HEK293 (cell line): ENCODE measurements at regions not wholly inside any gene's neighbourhood (a gene's known extent, or its start where the extent isn't known, plus 50 kb on each side); places are given as distances from the start of the nearest gene placed in this dataset.

ENCODE experiments used
- CTCF ChIA-PET: fragments of 350-600 bp; formaldehyde crosslinking; extraction: SDS; loops from one replicate; lab custom pipeline; 2021; ENCODE audit warnings: antibody characterized with exemption; lab: Yijun Ruan, JAX
- POLR2A ChIA-PET: fragments of 300-600 bp; formaldehyde crosslinking; extraction: SDS; loops from one replicate; lab custom pipeline; 2020; ENCODE audit warnings: antibody characterized with exemption, inconsistent platforms; lab: Yijun Ruan, JAX
- H3K27ac ChIP-seq: fragments of 200-500 bp; sonication (Bioruptor generic); 2 replicates; pipeline ENCODE4 v1.5.1; 2014; ENCODE audit warnings: low read depth, low read length, control low read depth, inconsistent platforms; ENCODE audit errors: extremely low read depth
- H3K36me3 ChIP-seq, 2 experiments: fragments of 200-500 bp in 1 of 2; sonication (Bioruptor generic) in 1 of 2; 1 replicate in 1 of 2; 2 replicates in 1 of 2; pipeline ENCODE4 v1.5.1; 2014 to 2017; ENCODE audit warnings: inconsistent platforms in 2 of 2, low read length in 2 of 2; ENCODE audit not compliant: control insufficient read depth in 2 of 2, insufficient read depth in 1 of 2
- H3K4me1 ChIP-seq: fragments of 200-500 bp; sonication (Bioruptor generic); 2 replicates; pipeline ENCODE4 v1.5.1; 2014; ENCODE audit warnings: mild to moderate bottlenecking, low read length, inconsistent platforms; ENCODE audit not compliant: control insufficient read depth, insufficient read depth
- H3K4me3 ChIP-seq: 2 replicates; pipeline ENCODE4 v1.5.1; 2011; ENCODE audit warnings: low read depth, mild to moderate bottlenecking, control low read depth, low read length, moderate library complexity
- H3K9me3 ChIP-seq: fragments of 200-500 bp; sonication (Bioruptor generic); 2 replicates; pipeline ENCODE4 v1.5.1; 2014; ENCODE audit warnings: low read depth, low read length, inconsistent platforms; ENCODE audit not compliant: control insufficient read depth, insufficient read depth
- GLI4 ChIP-seq: fragments of 450-650 bp; formaldehyde crosslinking; IDR thresholded peaks from 2 replicates; pipeline ENCODE4 v1.5.1; 2016; ENCODE audit warnings: missing biosample characterization, missing genetic modification characterization
- SALL2 ChIP-seq: fragments of 450-650 bp; formaldehyde crosslinking; IDR thresholded peaks from 2 replicates; pipeline ENCODE4 v1.5.0; 2017; ENCODE audit warnings: missing biosample characterization, mild to moderate bottlenecking, missing genetic modification characterization, borderline replicate concordance
- SP7 ChIP-seq: fragments of 450-650 bp; formaldehyde crosslinking; IDR thresholded peaks from 2 replicates; pipeline ENCODE4 v1.5.1; 2016; ENCODE audit warnings: missing biosample characterization, missing genetic modification characterization
- ZFP3 ChIP-seq: fragments of 450-650 bp; formaldehyde crosslinking; IDR thresholded peaks from 2 replicates; pipeline ENCODE4 v1.5.1; 2016; ENCODE audit warnings: low read depth, missing biosample characterization, missing genetic modification characterization
- ZNF132 ChIP-seq: fragments of 450-650 bp; formaldehyde crosslinking; IDR thresholded peaks from 2 replicates; pipeline ENCODE4 v1.5.1; 2017; ENCODE audit warnings: missing biosample characterization, missing genetic modification characterization, borderline replicate concordance
- ZNF138 ChIP-seq: fragments of 450-650 bp; formaldehyde crosslinking; IDR thresholded peaks from 2 replicates; pipeline ENCODE4 v1.5.1; 2016; ENCODE audit warnings: missing biosample characterization, missing genetic modification characterization, borderline replicate concordance
- ZNF354C ChIP-seq: fragments of 450-650 bp; formaldehyde crosslinking; IDR thresholded peaks from 2 replicates; pipeline ENCODE4 v1.5.1; 2016; ENCODE audit warnings: missing biosample characterization, missing genetic modification characterization, low read depth, borderline replicate concordance
- ZNF416 ChIP-seq: fragments of 450-650 bp; formaldehyde crosslinking; IDR thresholded peaks from 2 replicates; pipeline ENCODE4 v1.5.1; 2016; ENCODE audit warnings: missing biosample characterization, missing genetic modification characterization
- ZNF473 ChIP-seq: fragments of 450-650 bp; formaldehyde crosslinking; IDR thresholded peaks from 2 replicates; pipeline ENCODE4 v1.5.1; 2017; ENCODE audit warnings: missing biosample characterization, missing genetic modification characterization
- ZNF48 ChIP-seq: fragments of 450-650 bp; formaldehyde crosslinking; IDR thresholded peaks from 2 replicates; pipeline ENCODE4 v1.5.1; 2016; ENCODE audit warnings: missing biosample characterization, missing genetic modification characterization
- ZNF623 ChIP-seq: fragments of 450-650 bp; formaldehyde crosslinking; IDR thresholded peaks from 2 replicates; pipeline ENCODE4 v1.5.1; 2016; ENCODE audit warnings: missing biosample characterization, missing genetic modification characterization
- ZNF626 ChIP-seq: fragments of 450-650 bp; sonication (Bioruptor Pico); formaldehyde crosslinking; IDR thresholded peaks from 2 replicates; pipeline ENCODE4 v1.5.1; 2018; ENCODE audit warnings: missing biosample characterization, missing genetic modification characterization, inconsistent platforms
- ZNF629 ChIP-seq: fragments of 450-650 bp; formaldehyde crosslinking; IDR thresholded peaks from 2 replicates; pipeline ENCODE4 v1.5.1; 2017; ENCODE audit warnings: missing biosample characterization, missing genetic modification characterization
- ZNF654 ChIP-seq: fragments of 450-650 bp; formaldehyde crosslinking; IDR thresholded peaks from 2 replicates; pipeline ENCODE4 v1.5.1; 2016; ENCODE audit warnings: low read depth, missing biosample characterization, missing genetic modification characterization
- ZNF660 ChIP-seq: fragments of 450-650 bp; IDR thresholded peaks from 2 replicates; pipeline ENCODE4 v1.5.1; 2018; ENCODE audit warnings: missing biosample characterization, mild to moderate bottlenecking, missing genetic modification characterization
- ZNF677 ChIP-seq: fragments of 450-650 bp; IDR thresholded peaks from 2 replicates; pipeline ENCODE4 v1.5.0; 2018; ENCODE audit warnings: missing biosample characterization, mild to moderate bottlenecking, missing genetic modification characterization, moderate library complexity
- ZNF747 ChIP-seq: fragments of 450-650 bp; formaldehyde crosslinking; IDR thresholded peaks from 2 replicates; pipeline ENCODE4 v1.5.1; 2016; ENCODE audit warnings: missing biosample characterization, missing genetic modification characterization
- ZNF792 ChIP-seq: fragments of 450-650 bp; formaldehyde crosslinking; IDR thresholded peaks from 2 replicates; pipeline ENCODE4 v1.5.1; 2016; ENCODE audit warnings: missing biosample characterization, missing genetic modification characterization
- TF ChIP-seq, protein P1 (sequence below): fragments of 450-650 bp; formaldehyde crosslinking; IDR thresholded peaks from 2 replicates; pipeline ENCODE4 v1.5.1; 2016; ENCODE audit warnings: missing biosample characterization, missing genetic modification characterization
- TF ChIP-seq, protein P2 (sequence below): fragments of 450-650 bp; formaldehyde crosslinking; IDR thresholded peaks from 2 replicates; pipeline ENCODE4 v1.5.1; 2017; ENCODE audit warnings: missing biosample characterization, missing genetic modification characterization
- TF ChIP-seq, protein P3 (sequence below): fragments of 450-650 bp; formaldehyde crosslinking; IDR thresholded peaks from 2 replicates; pipeline ENCODE4 v1.5.1; 2017; ENCODE audit warnings: missing biosample characterization, missing genetic modification characterization
- TF ChIP-seq, protein P4 (sequence below): fragments of 450-650 bp; formaldehyde crosslinking; IDR thresholded peaks from 2 replicates; pipeline ENCODE4 v1.5.1; 2016; ENCODE audit warnings: missing biosample characterization, missing genetic modification characterization

DNA sequence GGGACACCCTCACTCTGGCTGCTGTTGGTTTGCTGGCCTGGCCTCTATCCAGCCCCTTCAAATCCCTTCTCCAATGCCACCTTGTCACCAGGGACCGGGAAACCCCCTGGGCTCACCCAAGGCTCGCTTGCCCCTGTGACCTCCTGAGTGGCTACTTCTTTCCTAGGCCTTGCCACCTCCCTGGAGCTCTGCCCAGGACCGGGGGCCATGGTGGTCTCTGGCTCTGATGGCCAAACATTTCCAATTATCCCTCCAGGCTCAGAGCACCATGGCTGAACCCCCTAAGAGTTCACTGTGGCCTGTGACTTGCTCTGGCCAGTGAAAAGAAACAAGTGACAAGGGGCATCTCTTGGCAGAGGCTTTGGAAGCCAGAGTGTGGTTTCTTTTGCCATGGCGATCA lies 237.6 kb downstream of the TFCP2L1 start:
- ChIA-PET CTCF (interaction anchor here (0.6 kb wide), 1 partner anchor 25 kb away, joined by 4 read pairs; no protein-coding TSS in a partner anchor), POLR2A (no interaction called here)
- H3K9me3 ChIP-seq, result no peaks in the 10 kb centered on the region
- no peaks in the 10 kb centered on the region for H3K36me3 ChIP-seq
- TF ChIP-seq ZNF660 (tag by site-specific recombination), result no peak
- no peak for TF ChIP-seq ZNF747
- TF ChIP-seq ZNF354C (tag by site-specific recombination), result no peak
- no peak for TF ChIP-seq ZNF623
- TF ChIP-seq ZNF138 (tag by site-specific recombination), result no peak
- TF ChIP-seq, protein P1, sequence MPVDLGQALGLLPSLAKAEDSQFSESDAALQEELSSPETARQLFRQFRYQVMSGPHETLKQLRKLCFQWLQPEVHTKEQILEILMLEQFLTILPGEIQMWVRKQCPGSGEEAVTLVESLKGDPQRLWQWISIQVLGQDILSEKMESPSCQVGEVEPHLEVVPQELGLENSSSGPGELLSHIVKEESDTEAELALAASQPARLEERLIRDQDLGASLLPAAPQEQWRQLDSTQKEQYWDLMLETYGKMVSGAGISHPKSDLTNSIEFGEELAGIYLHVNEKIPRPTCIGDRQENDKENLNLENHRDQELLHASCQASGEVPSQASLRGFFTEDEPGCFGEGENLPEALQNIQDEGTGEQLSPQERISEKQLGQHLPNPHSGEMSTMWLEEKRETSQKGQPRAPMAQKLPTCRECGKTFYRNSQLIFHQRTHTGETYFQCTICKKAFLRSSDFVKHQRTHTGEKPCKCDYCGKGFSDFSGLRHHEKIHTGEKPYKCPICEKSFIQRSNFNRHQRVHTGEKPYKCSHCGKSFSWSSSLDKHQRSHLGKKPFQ (tag by site-specific recombination), result no peak
- no peak for TF ChIP-seq ZNF416
- TF ChIP-seq ZNF473 (tag by site-specific recombination), result no peak
- TF ChIP-seq SALL2, result no peak
- TF ChIP-seq, protein P2, sequence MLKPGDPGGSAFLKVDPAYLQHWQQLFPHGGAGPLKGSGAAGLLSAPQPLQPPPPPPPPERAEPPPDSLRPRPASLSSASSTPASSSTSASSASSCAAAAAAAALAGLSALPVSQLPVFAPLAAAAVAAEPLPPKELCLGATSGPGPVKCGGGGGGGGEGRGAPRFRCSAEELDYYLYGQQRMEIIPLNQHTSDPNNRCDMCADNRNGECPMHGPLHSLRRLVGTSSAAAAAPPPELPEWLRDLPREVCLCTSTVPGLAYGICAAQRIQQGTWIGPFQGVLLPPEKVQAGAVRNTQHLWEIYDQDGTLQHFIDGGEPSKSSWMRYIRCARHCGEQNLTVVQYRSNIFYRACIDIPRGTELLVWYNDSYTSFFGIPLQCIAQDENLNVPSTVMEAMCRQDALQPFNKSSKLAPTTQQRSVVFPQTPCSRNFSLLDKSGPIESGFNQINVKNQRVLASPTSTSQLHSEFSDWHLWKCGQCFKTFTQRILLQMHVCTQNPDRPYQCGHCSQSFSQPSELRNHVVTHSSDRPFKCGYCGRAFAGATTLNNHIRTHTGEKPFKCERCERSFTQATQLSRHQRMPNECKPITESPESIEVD, result no peak
- no peak for TF ChIP-seq SP7
- TF ChIP-seq ZNF677 (tag by site-specific recombination), result no peak
- H3K27ac ChIP-seq, result no peak overlapping the region
- H3K4me3 ChIP-seq, result no peak overlapping the region
- H3K4me1 ChIP-seq, result no peaks in the 10 kb centered on the region

DNA sequence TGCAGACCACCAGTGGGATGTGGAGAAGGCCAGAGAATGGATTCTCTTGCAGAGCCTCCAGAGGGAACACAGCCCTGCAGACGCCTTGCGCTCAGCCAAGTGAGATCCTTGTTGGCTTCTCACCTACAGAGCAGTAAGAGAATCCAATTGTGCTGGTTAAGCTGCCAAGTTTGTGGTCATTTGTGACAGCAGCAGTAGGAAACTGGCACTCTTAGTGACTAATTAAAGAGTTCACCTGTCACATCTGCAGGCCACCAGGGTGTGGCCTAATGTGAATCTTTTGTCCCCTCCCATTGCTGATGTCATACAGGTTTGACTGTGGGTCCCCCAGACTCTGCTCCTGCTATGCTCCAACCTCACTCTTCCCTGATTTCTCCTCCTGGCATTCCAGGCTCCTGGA lies 235.9 kb downstream of the TFCP2L1 start:
- Histone ChIP-seq H3K4me1 (no peaks in the 10 kb centered on the region), H3K27ac (no peak overlapping the region), H3K9me3 (no peaks in the 10 kb centered on the region), H3K4me3 (no peak overlapping the region), H3K36me3 (no peaks in the 10 kb centered on the region)
- no peak for TF ChIP-seq GLI4 (tag by site-specific recombination)
- TF ChIP-seq, protein P3, sequence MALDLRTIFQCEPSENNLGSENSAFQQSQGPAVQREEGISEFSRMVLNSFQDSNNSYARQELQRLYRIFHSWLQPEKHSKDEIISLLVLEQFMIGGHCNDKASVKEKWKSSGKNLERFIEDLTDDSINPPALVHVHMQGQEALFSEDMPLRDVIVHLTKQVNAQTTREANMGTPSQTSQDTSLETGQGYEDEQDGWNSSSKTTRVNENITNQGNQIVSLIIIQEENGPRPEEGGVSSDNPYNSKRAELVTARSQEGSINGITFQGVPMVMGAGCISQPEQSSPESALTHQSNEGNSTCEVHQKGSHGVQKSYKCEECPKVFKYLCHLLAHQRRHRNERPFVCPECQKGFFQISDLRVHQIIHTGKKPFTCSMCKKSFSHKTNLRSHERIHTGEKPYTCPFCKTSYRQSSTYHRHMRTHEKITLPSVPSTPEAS (tag by site-specific recombination), result no peak
- TF ChIP-seq ZNF48, result no peak
- POLR2A ChIA-PET, result no interaction called here
- CTCF ChIA-PET, result no interaction called here

DNA sequence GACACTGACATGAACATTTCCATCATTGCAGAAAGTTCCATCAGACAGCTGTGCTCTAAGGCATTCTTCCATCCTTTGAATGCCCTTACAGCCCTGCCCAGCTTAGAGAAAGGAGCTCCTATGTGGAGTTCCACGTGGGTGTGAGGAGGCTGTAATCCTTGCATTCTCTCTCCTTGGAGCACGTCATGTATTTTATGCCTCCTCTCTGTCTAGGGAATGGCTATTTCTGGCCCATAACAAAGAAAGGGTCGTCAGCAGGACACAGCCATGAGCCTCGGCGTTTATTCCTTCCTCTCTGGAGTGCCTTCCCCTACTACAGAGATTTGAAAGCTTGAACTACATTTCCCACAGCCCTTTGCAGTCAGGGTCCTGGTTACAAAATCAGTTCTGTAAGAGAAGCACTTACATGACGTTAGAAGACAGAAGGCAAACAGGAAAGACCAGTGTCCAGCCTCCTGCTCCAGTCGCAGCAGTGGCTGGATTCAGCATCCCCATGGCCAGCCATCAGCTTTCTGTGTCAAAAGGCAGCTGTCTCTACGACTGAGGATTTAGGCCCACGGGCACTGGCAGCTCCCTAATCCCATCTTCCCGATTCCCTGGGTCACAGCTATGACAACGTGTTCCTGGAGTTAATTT lies 234.9 kb downstream of the TFCP2L1 start:
- H3K27ac ChIP-seq, result no peak overlapping the region
- H3K36me3 ChIP-seq, result no peaks in the 10 kb centered on the region
- POLR2A ChIA-PET, result no interaction called here
- no peaks in the 10 kb centered on the region for H3K4me1 ChIP-seq
- H3K4me3 ChIP-seq, result no peak overlapping the region
- CTCF ChIA-PET, result interaction anchor here (0.6 to 0.7 kb wide), 3 partner anchors 20 to 1290 kb away, joined by 3 to 4 read pairs (median 3); no protein-coding TSS in a partner anchor
- H3K9me3 ChIP-seq, result no peaks in the 10 kb centered on the region
- TF ChIP-seq ZNF132 (tag by site-specific recombination), result no peak
- no peak for TF ChIP-seq ZNF654 (tag by site-specific recombination)
- TF ChIP-seq ZNF629 (tag by site-specific recombination), result no peak
- TF ChIP-seq ZFP3, result no peak
- TF ChIP-seq ZNF792 (tag by site-specific recombination), result no peak
- TF ChIP-seq ZNF626 (tag by site-specific recombination), result no peak
- TF ChIP-seq, protein P4, sequence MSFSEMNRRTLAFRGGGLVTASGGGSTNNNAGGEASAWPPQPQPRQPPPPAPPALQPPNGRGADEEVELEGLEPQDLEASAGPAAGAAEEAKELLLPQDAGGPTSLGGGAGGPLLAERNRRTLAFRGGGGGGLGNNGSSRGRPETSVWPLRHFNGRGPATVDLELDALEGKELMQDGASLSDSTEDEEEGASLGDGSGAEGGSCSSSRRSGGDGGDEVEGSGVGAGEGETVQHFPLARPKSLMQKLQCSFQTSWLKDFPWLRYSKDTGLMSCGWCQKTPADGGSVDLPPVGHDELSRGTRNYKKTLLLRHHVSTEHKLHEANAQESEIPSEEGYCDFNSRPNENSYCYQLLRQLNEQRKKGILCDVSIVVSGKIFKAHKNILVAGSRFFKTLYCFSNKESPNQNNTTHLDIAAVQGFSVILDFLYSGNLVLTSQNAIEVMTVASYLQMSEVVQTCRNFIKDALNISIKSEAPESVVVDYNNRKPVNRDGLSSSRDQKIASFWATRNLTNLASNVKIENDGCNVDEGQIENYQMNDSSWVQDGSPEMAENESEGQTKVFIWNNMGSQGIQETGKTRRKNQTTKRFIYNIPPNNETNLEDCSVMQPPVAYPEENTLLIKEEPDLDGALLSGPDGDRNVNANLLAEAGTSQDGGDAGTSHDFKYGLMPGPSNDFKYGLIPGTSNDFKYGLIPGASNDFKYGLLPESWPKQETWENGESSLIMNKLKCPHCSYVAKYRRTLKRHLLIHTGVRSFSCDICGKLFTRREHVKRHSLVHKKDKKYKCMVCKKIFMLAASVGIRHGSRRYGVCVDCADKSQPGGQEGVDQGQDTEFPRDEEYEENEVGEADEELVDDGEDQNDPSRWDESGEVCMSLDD (tag by site-specific recombination), result no peak
